H1 (cell line): ENCODE measurements at regions not wholly inside any gene's neighbourhood (a gene's known extent, or its start where the extent isn't known, plus 50 kb on each side); places are given as distances from the start of the nearest gene placed in this dataset.

ENCODE experiments used
- CTCF ChIA-PET: fragments of 300-600 bp; sonication (Branson Sonifier 250); formaldehyde crosslinking; loops from one replicate; lab custom pipeline; 2021; ENCODE audit not compliant: partially characterized antibody; lab: Charles Lee
- POLR2A ChIA-PET: fragments of 300-600 bp; sonication (Branson Sonifier 250); formaldehyde crosslinking; loops from one replicate; lab custom pipeline; 2021; ENCODE audit warnings: inconsistent platforms; ENCODE audit not compliant: partially characterized antibody; lab: Charles Lee
- DNase-seq, 2 experiments: peaks; one replicate each; pipeline versions ENCODE4 v3.0.0 to v3.0.0-alpha.2; 2010 to 2022; ENCODE audit warnings: low spot score in 2 of 2, low read depth in 1 of 2, mixed read lengths in 1 of 2
- FAIRE-seq: peaks from 2 replicates; lab custom pipeline; 2011; peaks lifted over from hg19 to GRCh38; lab: Jason Lieb, UNC
- H2AFZ ChIP-seq: 2 replicates; pipeline ENCODE4 v1.8.1; 2012; ENCODE audit warnings: low read length, inconsistent platforms
- H2AK5ac ChIP-seq: 2 replicates; pipeline ENCODE4 v1.6.1; 2013; ENCODE audit warnings: low read depth, low read length
- H2BK120ac ChIP-seq: replicated peaks from 2 replicates; pipeline ENCODE3; 2013; ENCODE audit warnings: low read depth, low read length, inconsistent platforms
- H2BK12ac ChIP-seq: 2 replicates; pipeline ENCODE4 v1.6.1; 2013; ENCODE audit warnings: low read depth, low read length
- H2BK15ac ChIP-seq: 2 replicates; pipeline ENCODE4 v1.6.1; 2013; ENCODE audit warnings: low read length
- H2BK20ac ChIP-seq: 2 replicates; pipeline ENCODE4 v1.6.1; 2013; ENCODE audit warnings: low read length
- H2BK5ac ChIP-seq: 2 replicates; pipeline ENCODE4 v1.6.1; 2013; ENCODE audit warnings: low read depth, low read length
- H3K14ac ChIP-seq: 2 replicates; pipeline ENCODE4 v1.6.1; 2013; ENCODE audit warnings: inconsistent platforms; ENCODE audit not compliant: insufficient read length
- H3K18ac ChIP-seq: 2 replicates; pipeline ENCODE4 v1.6.1; 2013; ENCODE audit warnings: low read length; ENCODE audit errors: extremely low read depth
- H3K23ac ChIP-seq: 2 replicates; pipeline ENCODE4 v1.6.1; 2013; ENCODE audit warnings: inconsistent platforms; ENCODE audit not compliant: insufficient read length
- H3K23me2 ChIP-seq: 2 replicates; pipeline ENCODE4 v1.6.1; 2013; ENCODE audit warnings: low read depth, low read length
- H3K27ac ChIP-seq: 2 replicates; pipeline ENCODE4 v1.6.1; 2011; ENCODE audit warnings: low read depth, low read length, inconsistent platforms
- H3K27me3 ChIP-seq, 4 experiments: replicated peaks in 1 of 4; 1 replicate in 1 of 4; 2 replicates in 3 of 4; pipeline versions ENCODE4 v1.6.1 to v1.8.1; 2011 to 2013; ENCODE audit warnings: low read length in 3 of 4, mild to moderate bottlenecking in 3 of 4, inconsistent platforms in 2 of 4, mixed read lengths in 2 of 4, moderate library complexity in 1 of 4; ENCODE audit not compliant: control insufficient read depth in 3 of 4, insufficient read depth in 3 of 4; ENCODE audit errors: extremely low read depth in 1 of 4
- H3K36me3 ChIP-seq, 4 experiments: 2 replicates each; pipeline versions ENCODE4 v1.6.1 to v1.8.1; 2011 to 2013; ENCODE audit warnings: mild to moderate bottlenecking in 4 of 4, low read length in 3 of 4, moderate library complexity in 2 of 4, control low read depth in 1 of 4, inconsistent platforms in 1 of 4; ENCODE audit not compliant: insufficient read depth in 4 of 4, control insufficient read depth in 2 of 4
- H3K4ac ChIP-seq: replicated peaks from 2 replicates; pipeline ENCODE3; 2013; ENCODE audit warnings: low read length, low read depth, mixed read lengths, inconsistent platforms; ENCODE audit not compliant: insufficient read length
- H3K4me1 ChIP-seq, 4 experiments: replicated peaks in 1 of 4; 1 replicate in 1 of 4; 2 replicates in 3 of 4; pipeline versions ENCODE4 v1.6.1 to v1.8.1; 2011 to 2013; ENCODE audit warnings: low read length in 3 of 4, inconsistent platforms in 2 of 4, mixed read lengths in 1 of 4; ENCODE audit not compliant: insufficient read depth in 4 of 4, control insufficient read depth in 3 of 4
- H3K4me2 ChIP-seq, 2 experiments: 2 replicates each; pipeline versions ENCODE4 v1.6.1 to v1.8.1; 2011 to 2013; ENCODE audit warnings: low read depth in 2 of 2, low read length in 2 of 2, control low read depth in 1 of 2, inconsistent platforms in 1 of 2, mild to moderate bottlenecking in 1 of 2; ENCODE audit not compliant: insufficient read depth in 1 of 2
- H3K4me3 ChIP-seq, 4 experiments: fragments of 200-600, 300-600 bp in 1 of 4; sonication (generic), shearing (Covaris generic), sonication (Bioruptor Twin) in 1 of 4; 2 replicates each; pipeline versions ENCODE4 v1.5.1 to v1.8.1; 2011 to 2016; ENCODE audit warnings: low read length in 4 of 4, low read depth in 3 of 4, control low read depth in 2 of 4, inconsistent platforms in 2 of 4, mild to moderate bottlenecking in 2 of 4, mixed read lengths in 1 of 4, moderate library complexity in 1 of 4; ENCODE audit not compliant: insufficient read depth in 2 of 4; ENCODE audit errors: extremely low read depth in 1 of 4
- H3K56ac ChIP-seq: replicated peaks from 2 replicates; pipeline ENCODE3; 2013; ENCODE audit warnings: low read depth, mild to moderate bottlenecking, mixed read lengths, low read length, inconsistent platforms; ENCODE audit not compliant: insufficient read length
- H3K79me1 ChIP-seq: 2 replicates; pipeline ENCODE4 v1.6.1; 2013; ENCODE audit warnings: low read depth, low read length, control low read depth
- H3K79me2 ChIP-seq, 2 experiments: 2 replicates each; pipeline versions ENCODE4 v1.6.1 to v1.8.1; 2012 to 2013; ENCODE audit warnings: low read length in 2 of 2, mild to moderate bottlenecking in 2 of 2, inconsistent platforms in 1 of 2; ENCODE audit not compliant: insufficient read depth in 2 of 2, control insufficient read depth in 1 of 2
- H3K9ac ChIP-seq, 4 experiments: replicated peaks in 1 of 4; 1 replicate in 1 of 4; 2 replicates in 3 of 4; pipeline versions ENCODE4 v1.6.1 to v1.8.1; 2011 to 2013; ENCODE audit warnings: low read depth in 3 of 4, low read length in 3 of 4, control low read depth in 2 of 4, mild to moderate bottlenecking in 2 of 4, moderate library complexity in 2 of 4, inconsistent platforms in 1 of 4; ENCODE audit errors: extremely low read depth in 1 of 4
- H3K9me3 ChIP-seq, 2 experiments: 2 replicates each; pipeline versions ENCODE4 v1.6.1 to v1.8.1; 2012 to 2013; ENCODE audit warnings: mild to moderate bottlenecking in 2 of 2, moderate library complexity in 2 of 2, control low read depth in 1 of 2, inconsistent platforms in 1 of 2, low read depth in 1 of 2, low read length in 1 of 2, mixed read lengths in 1 of 2; ENCODE audit not compliant: insufficient read depth in 2 of 2
- H4K20me1 ChIP-seq, 2 experiments: replicated peaks in 1 of 2; 2 replicates each; pipeline versions ENCODE3 to v1.8.1; 2011 to 2013; ENCODE audit warnings: inconsistent platforms in 2 of 2, low read length in 2 of 2, mild to moderate bottlenecking in 1 of 2; ENCODE audit not compliant: insufficient read depth in 2 of 2, control insufficient read depth in 1 of 2
- H4K5ac ChIP-seq: 2 replicates; pipeline ENCODE4 v1.6.1; 2013; ENCODE audit warnings: low read length, low read depth, mixed read lengths, inconsistent platforms; ENCODE audit not compliant: insufficient read length
- H4K8ac ChIP-seq: 2 replicates; pipeline ENCODE4 v1.8.0; 2013; ENCODE audit warnings: mild to moderate bottlenecking, moderate library complexity, low read length, inconsistent platforms; ENCODE audit not compliant: insufficient read depth; ENCODE audit errors: extremely low read depth
- H4K91ac ChIP-seq: replicated peaks from 2 replicates; pipeline ENCODE3; 2013; ENCODE audit warnings: low read length, mixed read lengths, inconsistent platforms; ENCODE audit not compliant: insufficient read length
- CTCF ChIP-seq, 3 experiments: IDR thresholded peaks; 1 replicate in 2 of 3; 2 replicates in 1 of 3; pipeline versions ENCODE4 v1.5.1 to v1.6.1; 2011; ENCODE audit warnings: low read length in 3 of 3, mild to moderate bottlenecking in 3 of 3, inconsistent platforms in 2 of 3, low read depth in 1 of 3, moderate library complexity in 1 of 3; ENCODE audit not compliant: insufficient read depth in 1 of 3; ENCODE audit errors: control extremely low read depth in 1 of 3
- KDM1A ChIP-seq: fragments of 200-600, 300-600 bp; sonication (generic); IDR thresholded peaks from 2 replicates; pipeline ENCODE4 v1.7.1; 2016; ENCODE audit warnings: mild to moderate bottlenecking, low read length, borderline replicate concordance
- NRF1 ChIP-seq: IDR thresholded peaks from 2 replicates; pipeline ENCODE4 v1.6.1; 2011; ENCODE audit warnings: mild to moderate bottlenecking, low read depth, low read length, improper control_type of control experiment
- POLR2AphosphoS5 ChIP-seq: IDR thresholded peaks from 2 replicates; pipeline ENCODE4 v1.6.1; 2011; ENCODE audit warnings: low read depth, low read length
- RBBP5 ChIP-seq: IDR thresholded peaks from 2 replicates; pipeline ENCODE4 v1.7.1; 2012; ENCODE audit warnings: low read depth, mild to moderate bottlenecking, inconsistent platforms, low read length, moderate library complexity, borderline replicate concordance
- SP1 ChIP-seq: IDR thresholded peaks from 2 replicates; pipeline ENCODE4 v1.6.1; 2011; ENCODE audit warnings: low read depth, low read length
- SP4 ChIP-seq: IDR thresholded peaks from 2 replicates; pipeline ENCODE4 v1.6.1; 2012; ENCODE audit warnings: low read length, inconsistent platforms
- TAF7 ChIP-seq: optimal IDR thresholded peaks from 2 replicates; pipeline ENCODE3; 2011; ENCODE audit warnings: low read depth, mild to moderate bottlenecking, inconsistent platforms, low read length, moderate library complexity, borderline replicate concordance
- USF2 ChIP-seq: IDR thresholded peaks from 2 replicates; pipeline ENCODE4 v1.6.1; 2011; ENCODE audit warnings: low read length, improper control_type of control experiment
- ZNF274 ChIP-seq: IDR thresholded peaks from 2 replicates; pipeline ENCODE4 v1.7.0; 2012; ENCODE audit warnings: low read length, borderline replicate concordance; ENCODE audit errors: extremely low read depth
- WGBS, 2 experiments: shearing (Covaris generic) in 1 of 2; methylation state at CpG; one replicate each; pipeline versions ENCODE4 v1.1.6 to v1.1.7; 2013 to 2015; ENCODE audit warnings: low lambda C conversion rate in 2 of 2, mixed read lengths in 2 of 2, inconsistent platforms in 1 of 2, low coverage in 1 of 2, missing lambda C conversion rate in 1 of 2; ENCODE audit not compliant: insufficient replicate concordance in 2 of 2, insufficient coverage in 1 of 2, insufficient read length in 1 of 2; ENCODE audit errors: extremely low coverage in 1 of 2, missing lambda C conversion rate in 1 of 2; 5-methylcytosine and 5-hydroxymethylcytosine counted together

DNA sequence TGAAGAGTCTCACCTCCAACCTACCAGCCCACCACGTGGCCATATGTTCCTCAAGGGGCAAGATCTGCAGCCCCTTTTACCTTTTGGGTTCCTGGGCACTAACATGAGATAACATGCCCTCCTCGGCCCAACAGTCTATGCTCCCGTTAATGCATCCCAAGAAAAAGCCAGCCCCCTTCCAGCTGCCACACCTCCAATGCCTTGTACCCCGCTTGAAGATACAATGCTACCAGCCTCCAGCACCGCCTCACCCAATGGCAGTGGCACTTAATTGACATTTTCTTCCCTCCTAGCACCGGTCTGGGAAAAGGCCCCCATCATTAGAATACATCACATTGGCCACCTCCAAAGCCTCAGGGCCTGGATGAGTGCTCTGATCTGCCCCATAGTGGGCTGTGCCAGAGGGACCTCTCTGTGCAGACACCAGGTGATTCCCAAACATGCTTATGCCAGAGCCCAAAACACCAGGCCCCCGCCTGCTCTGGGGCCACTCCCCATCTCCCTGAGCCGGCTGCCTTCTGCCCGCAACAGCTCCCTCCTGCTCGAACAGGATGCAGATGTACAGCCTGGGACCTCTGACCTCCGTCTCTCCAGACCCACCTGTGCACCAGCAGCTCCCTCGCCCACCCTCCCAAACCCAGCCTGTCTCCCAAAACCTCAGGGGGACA, 118.3 kb downstream of the NCOR2 start:
- H3K27me3 ChIP-seq, result no peaks in the 10 kb centered on the region
- no peak overlapping the region for H4K8ac ChIP-seq
- no peaks in the 10 kb centered on the region; a peak in 1 of 4 replicates for H3K79me2 ChIP-seq
- H4K5ac ChIP-seq, result no peak overlapping the region
- H4K20me1 ChIP-seq, result peaks cover 5 to 16% of the 10 kb centered on the region in 2 experiments
- peaks cover 0 to 4% (median 3%) of the 10 kb centered on the region in 4 experiments; a peak in 4 of 8 replicates for H3K36me3 ChIP-seq
- no peak overlapping the region for H3K27ac ChIP-seq
- no peak overlapping the region for H2BK5ac ChIP-seq
- no peak overlapping the region for H2BK120ac ChIP-seq
- WGBS, 2 experiments, result 82% methylated on average over 8 of the region's 12 CpGs; no CpG with 5 or more reads in 1 of the 2 experiments
- no peaks in the 10 kb centered on the region for H3K23me2 ChIP-seq
- peaks cover 0 to 8% (median 0%) of the 10 kb centered on the region in 4 experiments; a peak in 2 of 7 replicates for H3K4me1 ChIP-seq
- no peaks in the 10 kb centered on the region for H3K9me3 ChIP-seq
- no peak for DNase-seq
- H3K9ac ChIP-seq, result no peak overlapping the region
- H2AK5ac ChIP-seq, result no peak overlapping the region
- no peak overlapping the region for H3K4me3 ChIP-seq
- H3K79me1 ChIP-seq, result peaks cover 10% of the 10 kb centered on the region
- no peak overlapping the region for H3K4ac ChIP-seq
- H3K56ac ChIP-seq, result no peak overlapping the region
- no peak overlapping the region for H4K91ac ChIP-seq
- FAIRE-seq, result no peak
- H3K4me2 ChIP-seq, result no peak overlapping the region
- ChIA-PET POLR2A (no interaction called here), CTCF (interaction anchor here (0.7 to 1.2 kb wide), 6 partner anchors 17 to 315 kb away, joined by 3 to 7 read pairs (median 3); no protein-coding TSS in a partner anchor)
- H2BK12ac ChIP-seq, result no peak overlapping the region
- H3K14ac ChIP-seq, result no peak overlapping the region
- no peak overlapping the region for H2BK15ac ChIP-seq
- H2BK20ac ChIP-seq, result no peak overlapping the region
- H3K18ac ChIP-seq, result no peak overlapping the region
- H3K23ac ChIP-seq, result no peak overlapping the region
- no peak overlapping the region for H2AFZ ChIP-seq
- TF ChIP-seq RBBP5, result no peak
- no peak for TF ChIP-seq SP1
- TF ChIP-seq SP4, result no peak
- TF ChIP-seq POLR2AphosphoS5, result no peak
- no peak for TF ChIP-seq KDM1A
- no peak for TF ChIP-seq USF2
- TF ChIP-seq CTCF (IDR thresholded peaks at IDR 0.05; ENCODE audit: control extremely low read depth in 1 of 3, insufficient read depth in 1 of 3, low read depth in 1 of 3, low read length in 3 of 3), result no peak
- TF ChIP-seq ZNF274, result no peak
- no peak for TF ChIP-seq TAF7
- no peak for TF ChIP-seq NRF1
